ENCODE measurements at regions not wholly inside any gene's neighbourhood (a gene's known extent, or its start where the extent isn't known, plus 50 kb on each side); places are given as distances from the start of the nearest gene placed in this dataset.
A peak's percentile ranks its signal among the peaks of the same experiment; 100 is the strongest.
"Not testable (repeated sequence)": the region's sequence is repeated elsewhere in the genome, so short reads cannot be mapped to it uniquely, and the experiment has no call there.

- DNase-seq: no peak
- Histone ChIP-seq H3K27me3 (ENCODE audit: control insufficient read depth in 3 of 3, insufficient read depth in 3 of 3, low read length in 2 of 3) (no peaks in the 10 kb centered on the region), H3K36me3 (ENCODE audit: control insufficient read depth in 4 of 4, insufficient read depth in 4 of 4, low read length in 4 of 4) (no peaks in the 10 kb centered on the region), H3K4me3 (no peak overlapping the region), H3K27ac (ENCODE audit: low read depth in 1 of 2, low read length in 1 of 2) (peak overlapping the region in 1 of 2 donors; percentile 45), H3K9ac (ENCODE audit: insufficient read depth in 1 of 2, low read length in 2 of 2) (no peak overlapping the region), H3K9me3 (ENCODE audit: control insufficient read depth in 4 of 4, insufficient read depth in 3 of 4, low read length in 3 of 4) (peaks cover 0 to 6% (median 0%) of the 10 kb centered on the region in 4 donors), H3K4me1 (ENCODE audit: control insufficient read depth in 5 of 5, insufficient read depth in 5 of 5, low read length in 5 of 5) (no peaks in the 10 kb centered on the region)
- 89 to 95% methylated on average over 5 of the region's 5 CpGs for WGBS, 2 donors
- no peak for TF ChIP-seq CTCF (IDR thresholded peaks at IDR 0.05; ENCODE audit: control extremely low read depth, extremely low read depth)
- peak; percentile 44 for ATAC-seq (ENCODE audit: insufficient read depth, low FRiP score)
Observed at GRCh38 chr13:49859560-49859959, 67.1 kb upstream of the KPNA3 start.

- no peaks in the 10 kb centered on the region for H3K36me3 ChIP-seq (ENCODE audit: control insufficient read depth in 4 of 4, insufficient read depth in 4 of 4, low read length in 4 of 4)
- H3K9me3 ChIP-seq (ENCODE audit: control insufficient read depth in 4 of 4, insufficient read depth in 3 of 4, low read length in 3 of 4): peaks cover 0 to 6% (median 0%) of the 10 kb centered on the region in 4 donors
- TF ChIP-seq CTCF (IDR thresholded peaks at IDR 0.05; ENCODE audit: control extremely low read depth, extremely low read depth): no peak
- 50 to 73% methylated on average over 3 of the region's 3 CpGs for WGBS, 2 donors
- H3K27ac ChIP-seq (ENCODE audit: low read depth in 1 of 2, low read length in 1 of 2): peak overlapping the region in 1 of 2 donors; percentile 84
- H3K27me3 ChIP-seq (ENCODE audit: control insufficient read depth in 3 of 3, insufficient read depth in 3 of 3, low read length in 2 of 3): no peaks in the 10 kb centered on the region
- DNase-seq: peak in 2 of 3 donors; percentile 38 to 46
- no peaks in the 10 kb centered on the region for H3K4me1 ChIP-seq (ENCODE audit: control insufficient read depth in 5 of 5, insufficient read depth in 5 of 5, low read length in 5 of 5)
- peak; percentile 80 for ATAC-seq (ENCODE audit: insufficient read depth, low FRiP score)
- H3K9ac ChIP-seq (ENCODE audit: insufficient read depth in 1 of 2, low read length in 2 of 2): no peak overlapping the region
- H3K4me3 ChIP-seq: no peak overlapping the region
Observed at GRCh38 chr13:49858178-49858856, 65.8 kb upstream of the KPNA3 start.

- Histone ChIP-seq H3K4me1 (ENCODE audit: control insufficient read depth in 5 of 5, insufficient read depth in 5 of 5, low read length in 5 of 5) (no peaks in the 10 kb centered on the region), H3K36me3 (ENCODE audit: control insufficient read depth in 4 of 4, insufficient read depth in 4 of 4, low read length in 4 of 4) (no peaks in the 10 kb centered on the region), H3K27me3 (ENCODE audit: control insufficient read depth in 3 of 3, insufficient read depth in 3 of 3, low read length in 2 of 3) (no peaks in the 10 kb centered on the region), H3K4me3 (no peak overlapping the region), H3K9ac (ENCODE audit: insufficient read depth in 1 of 2, low read length in 2 of 2) (no peak overlapping the region), H3K9me3 (ENCODE audit: control insufficient read depth in 4 of 4, insufficient read depth in 3 of 4, low read length in 3 of 4) (peaks cover 0 to 6% (median 0%) of the 10 kb centered on the region in 4 donors), H3K27ac (ENCODE audit: low read depth in 1 of 2, low read length in 1 of 2) (no peak overlapping the region)
- 79 to 92% methylated on average over 4 of the region's 4 CpGs for WGBS, 2 donors
- ATAC-seq (ENCODE audit: insufficient read depth, low FRiP score) (no peak), DNase-seq (no peak)
- no peak for TF ChIP-seq CTCF (IDR thresholded peaks at IDR 0.05; ENCODE audit: control extremely low read depth, extremely low read depth)
Observed at GRCh38 chr13:49855930-49856329, 63.4 kb upstream of the KPNA3 start.

GRCh38 chr13:49853535-49853934 is 61.1 kb upstream of the KPNA3 start:
- H3K27ac ChIP-seq (ENCODE audit: low read depth in 1 of 2, low read length in 1 of 2): no peak overlapping the region
- no peak overlapping the region for H3K4me3 ChIP-seq
- TF ChIP-seq CTCF (IDR thresholded peaks at IDR 0.05; ENCODE audit: control extremely low read depth, extremely low read depth): no peak
- no peaks in the 10 kb centered on the region for H3K27me3 ChIP-seq (ENCODE audit: control insufficient read depth in 3 of 3, insufficient read depth in 3 of 3, low read length in 2 of 3)
- H3K4me1 ChIP-seq (ENCODE audit: control insufficient read depth in 5 of 5, insufficient read depth in 5 of 5, low read length in 5 of 5): no peaks in the 10 kb centered on the region
- ATAC-seq (ENCODE audit: insufficient read depth, low FRiP score): no peak
- no peaks in the 10 kb centered on the region for H3K36me3 ChIP-seq (ENCODE audit: control insufficient read depth in 4 of 4, insufficient read depth in 4 of 4, low read length in 4 of 4)
- WGBS, 2 donors: 93 to 95% methylated on average over 1 of the region's 1 CpG
- peaks cover 0 to 6% (median 0%) of the 10 kb centered on the region in 4 donors for H3K9me3 ChIP-seq (ENCODE audit: control insufficient read depth in 4 of 4, insufficient read depth in 3 of 4, low read length in 3 of 4)
- H3K9ac ChIP-seq (ENCODE audit: insufficient read depth in 1 of 2, low read length in 2 of 2): no peak overlapping the region
- DNase-seq: no peak

- H3K9me3 ChIP-seq (ENCODE audit: control insufficient read depth in 4 of 4, insufficient read depth in 3 of 4, low read length in 3 of 4): not testable (repeated sequence)
Observed at GRCh38 chr13:49852460-49852859, 60.0 kb upstream of the KPNA3 start.

More at GRCh38 chr13:49852460-49852859, 60.0 kb upstream of the KPNA3 start:
- H3K4me1 ChIP-seq (ENCODE audit: control insufficient read depth in 5 of 5, insufficient read depth in 5 of 5, low read length in 5 of 5); H3K36me3 ChIP-seq (ENCODE audit: control insufficient read depth in 4 of 4, insufficient read depth in 4 of 4, low read length in 4 of 4); H3K27ac ChIP-seq (ENCODE audit: low read depth in 1 of 2, low read length in 1 of 2); ATAC-seq (ENCODE audit: insufficient read depth, low FRiP score); DNase-seq; H3K4me3 ChIP-seq; H3K27me3 ChIP-seq (ENCODE audit: control insufficient read depth in 3 of 3, insufficient read depth in 3 of 3, low read length in 2 of 3); H3K9ac ChIP-seq (ENCODE audit: insufficient read depth in 1 of 2, low read length in 2 of 2): not testable (repeated sequence)
- WGBS, 2 donors: 72 to 85% methylated on average over 4 of the region's 4 CpGs
